SJCRH30 (cell line): ENCODE measurements at regions not wholly inside any gene's neighbourhood (a gene's known extent, or its start where the extent isn't known, plus 50 kb on each side); places are given as distances from the start of the nearest gene placed in this dataset.

Experiments
- DNase-seq, 2 experiments: peaks; one replicate each; pipeline ENCODE4 v3.0.0-alpha.2; 2015 to 2020
- H3K27ac ChIP-seq: fragments of 250-450 bp; sonication (Bioruptor Pico); 2 replicates; pipeline ENCODE4 v1.5.1; 2020; ENCODE audit warnings: mild to moderate bottlenecking, moderate library complexity
- H3K27me3 ChIP-seq: fragments of 250-450 bp; sonication (Bioruptor Pico); 2 replicates; pipeline ENCODE4 v1.5.1; 2020; ENCODE audit warnings: mild to moderate bottlenecking, moderate library complexity
- H3K36me3 ChIP-seq: fragments of 250-450 bp; sonication (Bioruptor Pico); 2 replicates; pipeline ENCODE4 v1.5.1; 2020; ENCODE audit warnings: mild to moderate bottlenecking, moderate library complexity
- H3K4me1 ChIP-seq: fragments of 250-450 bp; sonication (Bioruptor Pico); 2 replicates; pipeline ENCODE4 v1.5.1; 2020; ENCODE audit warnings: mild to moderate bottlenecking, moderate library complexity
- H3K4me3 ChIP-seq: fragments of 250-450 bp; sonication (Bioruptor Pico); 2 replicates; pipeline ENCODE4 v1.5.1; 2020; ENCODE audit warnings: mild to moderate bottlenecking, moderate library complexity
- H3K9me3 ChIP-seq: fragments of 250-450 bp; sonication (Bioruptor Pico); replicated peaks from 2 replicates; pipeline ENCODE4 v1.5.1; 2020; ENCODE audit warnings: mild to moderate bottlenecking, moderate library complexity

DNA sequence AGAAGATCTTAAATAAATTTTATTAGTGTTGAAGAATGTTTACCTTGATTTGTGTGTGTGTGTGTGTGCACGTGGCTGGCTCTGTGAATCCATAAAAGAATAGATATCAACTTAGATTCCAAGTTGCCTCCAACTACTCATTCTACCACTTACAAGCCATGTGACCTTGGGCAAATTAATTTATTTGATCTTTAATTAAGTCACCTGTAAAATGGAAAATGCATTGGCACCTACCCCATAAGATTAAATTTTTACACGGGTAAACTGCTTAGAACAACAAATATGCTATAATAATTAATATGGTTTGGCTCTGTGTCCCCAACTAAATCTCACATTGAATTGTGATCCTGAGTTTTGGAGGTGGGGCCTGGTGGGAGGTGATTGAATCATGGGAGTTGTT is 604.9 kb upstream of the NRG3 start:
- Histone ChIP-seq H3K27me3 (no peaks in the 10 kb centered on the region), H3K4me1 (no peaks in the 10 kb centered on the region), H3K9me3 (no peaks in the 10 kb centered on the region), H3K36me3 (no peaks in the 10 kb centered on the region), H3K4me3 (no peak overlapping the region), H3K27ac (no peak overlapping the region)
- DNase-seq: no peak

DNA sequence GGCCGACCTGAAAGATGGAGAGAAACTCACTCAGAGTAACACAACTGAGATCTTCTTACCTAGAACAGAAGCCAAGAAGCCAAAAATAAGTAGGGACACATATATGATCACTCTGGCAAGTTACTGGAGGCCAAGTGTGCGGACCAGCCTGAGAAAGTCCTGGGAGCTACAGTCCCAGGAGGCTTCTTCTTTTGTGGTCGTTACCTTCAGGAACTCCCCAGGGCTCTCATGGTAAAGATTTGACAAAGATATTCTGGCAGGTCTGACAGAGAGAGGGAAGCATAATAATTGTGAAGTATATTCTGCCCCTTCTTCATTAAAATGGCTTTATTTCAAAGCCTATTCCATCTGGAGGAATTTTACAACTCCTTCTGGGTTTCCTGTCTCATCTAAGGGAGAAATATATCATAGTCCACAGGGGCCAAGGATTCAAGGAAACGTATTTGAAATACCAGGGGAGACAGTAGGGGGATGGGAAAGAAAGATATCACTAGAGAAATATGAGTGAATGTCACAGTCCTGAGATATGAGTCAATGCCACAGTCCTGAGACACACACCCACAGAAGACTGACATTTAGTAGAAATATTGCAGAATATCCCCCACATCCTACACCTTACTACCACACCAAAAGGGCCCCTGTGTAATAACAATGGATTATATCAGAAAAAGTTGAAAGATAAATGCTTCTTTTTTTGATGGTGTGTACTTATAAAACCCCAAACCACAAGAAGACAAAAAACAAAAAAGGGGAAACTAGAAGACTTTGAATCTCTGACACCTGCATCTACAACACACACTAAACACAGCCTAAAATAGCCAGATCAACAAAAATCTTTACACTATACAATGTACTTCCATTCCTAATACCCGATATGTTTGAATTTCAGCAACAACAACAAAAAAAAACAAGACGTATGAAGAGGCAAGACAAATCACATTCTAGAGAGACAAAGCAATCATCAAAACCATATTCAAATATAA is 594.2 kb upstream of the NRG3 start:
- Histone ChIP-seq H3K9me3 (no peaks in the 10 kb centered on the region), H3K36me3 (no peaks in the 10 kb centered on the region), H3K27me3 (no peaks in the 10 kb centered on the region), H3K4me3 (no peak overlapping the region), H3K4me1 (no peaks in the 10 kb centered on the region), H3K27ac (no peak overlapping the region)
- no peak for DNase-seq

DNA sequence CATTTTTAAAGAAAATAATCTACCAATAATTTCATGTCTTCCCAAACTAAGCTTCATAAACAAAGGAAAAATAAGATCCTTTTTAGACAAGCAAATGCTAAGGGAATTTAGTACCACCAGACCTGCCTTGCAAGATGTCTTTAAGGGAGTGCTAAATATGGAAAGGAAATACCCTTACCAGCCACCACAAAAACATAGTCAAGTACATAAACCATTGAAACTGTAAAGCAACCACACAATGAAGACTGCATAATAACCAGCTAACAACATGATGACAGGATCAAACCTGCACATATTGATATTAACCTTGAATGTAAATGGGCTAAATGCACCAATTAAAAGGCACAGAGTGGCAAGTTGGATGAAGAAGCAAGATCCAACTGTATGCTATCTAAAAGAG is 586.5 kb upstream of the NRG3 start:
- Histone ChIP-seq H3K4me3 (no peak overlapping the region), H3K27ac (no peak overlapping the region), H3K36me3 (no peaks in the 10 kb centered on the region), H3K4me1 (no peaks in the 10 kb centered on the region), H3K9me3 (no peaks in the 10 kb centered on the region), H3K27me3 (no peaks in the 10 kb centered on the region)
- DNase-seq: no peak

DNA sequence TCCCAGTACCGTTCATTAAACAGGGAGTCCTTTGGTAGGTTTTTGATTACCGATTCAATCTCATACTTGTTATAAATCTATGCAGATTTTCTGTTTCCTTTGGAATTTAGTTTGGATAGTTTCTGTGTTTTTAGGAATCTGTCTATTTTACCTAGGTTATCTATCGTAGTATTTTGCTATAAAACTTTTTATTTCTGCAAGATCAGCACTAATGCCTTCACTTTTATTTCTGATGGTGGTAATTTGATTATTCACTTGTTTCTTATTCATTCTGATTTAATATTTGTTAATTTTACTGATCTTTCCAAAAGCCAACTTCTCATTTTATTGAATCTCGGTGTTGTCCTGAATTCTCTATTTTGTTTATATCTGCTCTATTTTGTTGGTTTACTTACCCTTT is 577.7 kb upstream of the NRG3 start:
- no peak overlapping the region for H3K4me3 ChIP-seq
- no peaks in the 10 kb centered on the region for H3K27me3 ChIP-seq
- no peaks in the 10 kb centered on the region for H3K9me3 ChIP-seq
- H3K36me3 ChIP-seq: no peaks in the 10 kb centered on the region
- no peak overlapping the region for H3K27ac ChIP-seq
- no peak for DNase-seq
- H3K4me1 ChIP-seq: no peaks in the 10 kb centered on the region

DNA sequence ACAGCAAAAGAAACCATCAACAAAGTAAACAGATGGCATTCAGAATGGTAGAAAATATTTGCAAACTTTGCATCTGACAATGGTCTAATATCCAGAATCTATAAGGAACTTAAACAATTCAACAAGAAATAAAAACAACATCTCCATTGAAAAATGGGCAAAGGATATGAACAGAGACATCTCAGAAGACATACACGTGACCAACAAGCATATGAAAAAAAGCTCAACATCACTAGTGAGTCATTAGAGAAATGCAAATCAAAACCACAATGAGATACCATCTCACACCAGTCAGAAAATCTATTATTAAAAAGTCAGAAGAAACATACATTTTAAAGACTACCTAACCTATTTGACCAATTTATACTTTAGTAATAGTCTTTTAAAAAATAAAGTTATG is 571.3 kb upstream of the NRG3 start:
- Histone ChIP-seq H3K4me1 (no peaks in the 10 kb centered on the region), H3K9me3 (no peaks in the 10 kb centered on the region), H3K27ac (no peak overlapping the region), H3K4me3 (no peak overlapping the region), H3K27me3 (no peaks in the 10 kb centered on the region), H3K36me3 (no peaks in the 10 kb centered on the region)
- DNase-seq: no peak

DNA sequence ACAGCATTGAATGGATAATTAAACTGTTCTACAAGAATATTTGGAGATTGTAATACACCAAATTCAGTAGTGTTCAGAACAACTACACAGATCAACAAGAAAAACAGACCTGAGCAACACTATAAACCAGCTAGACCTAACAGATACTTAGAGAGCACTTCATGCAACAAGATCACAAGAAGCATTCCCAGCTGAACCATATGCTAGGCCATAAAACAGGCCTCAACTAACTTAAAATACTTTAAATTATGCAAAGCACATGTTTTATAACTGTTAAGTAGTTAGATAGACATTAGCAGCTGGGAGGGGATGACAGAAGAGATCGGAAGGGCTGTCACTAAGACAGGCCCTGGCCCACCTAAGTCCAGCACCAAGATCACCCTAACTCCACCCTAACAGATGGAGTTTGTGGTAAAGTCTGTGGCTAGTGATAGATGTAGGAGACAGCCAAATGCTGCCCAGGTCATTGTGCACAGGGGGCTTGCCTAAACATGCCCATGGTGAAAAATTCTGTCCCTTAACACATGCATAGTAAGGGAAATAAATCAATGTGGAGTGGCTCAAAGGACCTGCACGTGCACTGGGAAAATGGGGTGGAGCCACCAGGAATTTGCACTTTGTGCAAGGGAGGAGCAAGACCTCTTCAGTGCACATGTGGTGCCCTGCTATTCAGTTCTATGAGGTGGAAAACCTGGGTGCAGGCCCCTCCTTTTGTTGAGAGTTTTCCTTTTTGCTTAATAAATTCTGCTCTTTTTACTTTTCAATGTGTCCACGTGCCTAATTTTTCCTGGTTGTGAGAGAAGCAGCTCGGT is 567.8 kb upstream of the NRG3 start:
- Histone ChIP-seq H3K9me3 (no peaks in the 10 kb centered on the region), H3K27me3 (no peaks in the 10 kb centered on the region), H3K27ac (no peak overlapping the region), H3K36me3 (no peaks in the 10 kb centered on the region), H3K4me1 (no peaks in the 10 kb centered on the region), H3K4me3 (no peak overlapping the region)
- peak; percentile 5 to 15 for DNase-seq

DNA sequence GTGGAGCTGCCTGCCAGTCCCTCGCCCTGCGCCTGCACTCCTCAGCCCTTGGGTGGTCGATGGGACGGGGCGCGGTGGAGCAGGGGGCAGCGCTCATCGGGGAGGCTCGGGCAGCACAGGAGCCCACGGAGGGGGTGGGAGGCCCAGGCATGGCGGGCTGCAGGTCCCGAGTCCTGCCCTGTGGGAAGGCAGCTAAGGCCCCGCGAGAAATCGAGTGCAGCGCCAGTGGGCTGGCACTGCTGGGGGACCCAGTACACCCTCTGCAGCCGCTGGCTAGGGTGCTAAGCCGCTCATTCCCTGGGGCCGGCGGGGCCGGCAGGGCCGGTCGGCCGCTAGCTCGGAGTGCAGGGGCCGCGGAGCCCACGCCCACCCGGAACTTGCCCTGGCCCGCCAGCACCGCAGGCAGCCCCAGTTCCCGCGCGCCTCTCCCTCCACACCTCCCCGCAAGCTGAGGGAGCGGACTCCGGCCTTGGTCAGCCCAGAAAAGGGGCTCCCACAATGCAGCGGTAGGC is 565.9 kb upstream of the NRG3 start:
- H3K27me3 ChIP-seq: no peaks in the 10 kb centered on the region
- H3K9me3 ChIP-seq: no peaks in the 10 kb centered on the region
- no peak overlapping the region for H3K4me3 ChIP-seq
- H3K27ac ChIP-seq: no peak overlapping the region
- DNase-seq: no peak
- H3K36me3 ChIP-seq: no peaks in the 10 kb centered on the region
- H3K4me1 ChIP-seq: no peaks in the 10 kb centered on the region

DNA sequence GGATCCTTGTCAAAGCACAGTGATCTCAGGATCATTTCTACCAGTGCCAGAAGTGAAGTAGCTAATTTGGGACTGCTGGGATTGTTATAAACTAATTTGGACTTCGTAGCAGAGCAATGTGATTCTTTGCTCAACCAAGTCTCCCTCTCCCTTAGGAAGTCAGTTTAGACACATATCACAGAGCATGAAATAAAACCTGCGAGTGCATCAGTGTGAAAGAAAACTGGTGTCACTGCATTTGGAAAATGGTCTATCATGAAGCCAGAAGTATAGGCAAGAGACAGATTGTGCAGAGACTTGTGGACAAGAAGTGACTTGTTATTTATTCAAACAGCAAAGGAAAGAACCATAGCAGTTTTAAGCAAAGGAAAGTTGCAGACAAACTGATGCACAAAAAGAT is 560.5 kb upstream of the NRG3 start:
- H3K36me3 ChIP-seq: no peaks in the 10 kb centered on the region
- DNase-seq: no peak
- no peaks in the 10 kb centered on the region for H3K4me1 ChIP-seq
- no peak overlapping the region for H3K4me3 ChIP-seq
- no peaks in the 10 kb centered on the region for H3K9me3 ChIP-seq
- H3K27ac ChIP-seq: no peak overlapping the region
- no peaks in the 10 kb centered on the region for H3K27me3 ChIP-seq

DNA sequence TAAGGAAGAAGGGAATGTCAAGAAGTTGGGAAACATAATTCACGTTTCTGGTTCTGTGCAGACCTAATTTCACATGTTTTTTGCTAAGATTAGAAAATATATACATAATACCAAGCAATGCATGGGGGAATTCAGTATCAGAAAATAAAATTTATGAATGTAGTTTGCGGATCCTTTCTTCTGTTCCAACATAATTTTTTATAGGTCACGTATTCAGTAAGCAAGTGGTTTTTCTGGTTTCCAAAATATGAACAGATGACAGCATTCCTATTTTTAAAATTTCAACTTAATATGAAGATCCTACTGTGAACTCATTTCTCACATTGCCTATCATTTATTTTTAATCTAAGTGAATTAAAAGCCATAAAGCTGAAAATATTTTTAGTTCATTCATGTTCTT is 560.0 kb upstream of the NRG3 start:
- Histone ChIP-seq H3K27ac (no peak overlapping the region), H3K27me3 (no peaks in the 10 kb centered on the region), H3K9me3 (no peaks in the 10 kb centered on the region), H3K36me3 (no peaks in the 10 kb centered on the region), H3K4me3 (no peak overlapping the region), H3K4me1 (no peaks in the 10 kb centered on the region)
- DNase-seq: no peak

DNA sequence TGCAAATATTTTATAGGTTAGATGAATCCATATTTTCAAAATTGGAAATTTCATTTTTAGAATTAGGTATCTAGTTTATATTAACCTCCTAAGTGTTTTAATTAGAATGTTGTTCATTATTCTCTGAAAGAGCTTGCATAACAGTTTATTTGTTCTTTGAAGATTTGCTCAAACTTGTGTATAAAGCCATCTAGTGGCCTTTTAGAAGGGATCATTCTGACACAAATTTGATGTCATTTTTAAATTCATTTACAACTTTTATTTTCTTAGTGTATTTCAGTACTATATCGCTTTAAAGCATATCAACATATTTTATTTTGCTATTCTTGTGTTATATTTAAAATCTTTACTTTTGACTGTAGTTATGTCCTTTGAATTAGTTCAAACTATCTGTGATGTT is 527.0 kb upstream of the NRG3 start:
- H3K27me3 ChIP-seq: no peaks in the 10 kb centered on the region
- no peaks in the 10 kb centered on the region for H3K4me1 ChIP-seq
- no peaks in the 10 kb centered on the region for H3K36me3 ChIP-seq
- DNase-seq: no peak
- H3K4me3 ChIP-seq: no peak overlapping the region
- H3K27ac ChIP-seq: no peak overlapping the region
- no peaks in the 10 kb centered on the region for H3K9me3 ChIP-seq

DNA sequence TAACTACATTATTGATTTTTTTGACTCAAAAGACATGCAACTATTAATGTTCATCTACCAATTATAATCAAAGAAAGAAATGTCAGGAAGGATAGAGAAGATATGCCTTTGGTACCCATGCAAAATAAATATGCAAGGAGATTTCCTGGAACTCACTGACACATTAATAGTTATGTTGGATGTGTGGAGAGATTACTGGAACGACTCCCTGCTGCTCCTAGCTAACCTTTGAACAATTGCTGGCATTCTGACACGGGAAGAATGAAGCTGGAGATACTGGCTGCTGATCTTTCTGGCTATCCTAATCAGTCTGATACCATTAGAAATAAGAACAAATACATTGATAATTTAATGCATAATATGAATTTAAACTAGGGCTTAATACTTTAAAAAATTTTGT is 507.9 kb upstream of the NRG3 start:
- no peak overlapping the region for H3K4me3 ChIP-seq
- H3K36me3 ChIP-seq: no peaks in the 10 kb centered on the region
- H3K27ac ChIP-seq: no peak overlapping the region
- H3K27me3 ChIP-seq: no peaks in the 10 kb centered on the region
- DNase-seq: no peak
- no peaks in the 10 kb centered on the region for H3K4me1 ChIP-seq
- H3K9me3 ChIP-seq: no peaks in the 10 kb centered on the region

DNA sequence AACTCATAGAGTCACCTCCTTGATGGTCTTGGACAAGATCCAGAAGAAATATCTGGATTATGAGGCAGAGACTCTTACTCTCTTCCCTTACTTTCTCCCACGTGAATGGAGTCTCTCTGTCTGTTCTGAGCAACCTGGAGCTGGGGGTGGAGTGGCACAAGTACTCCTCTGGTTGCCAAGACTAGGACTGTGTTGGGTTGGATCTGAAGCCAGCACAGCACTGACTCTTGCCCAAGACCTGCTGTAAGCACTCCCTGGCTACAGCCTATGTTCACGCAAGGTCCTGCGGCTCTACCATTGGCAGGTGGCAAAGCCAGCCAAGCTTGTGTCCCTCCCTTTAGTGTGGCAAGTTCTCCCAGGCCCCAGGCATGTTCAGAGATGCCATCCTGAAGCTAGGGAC is 488.2 kb upstream of the NRG3 start:
- Histone ChIP-seq H3K4me1 (no peaks in the 10 kb centered on the region), H3K27me3 (no peaks in the 10 kb centered on the region), H3K27ac (no peak overlapping the region), H3K4me3 (no peak overlapping the region), H3K36me3 (no peaks in the 10 kb centered on the region), H3K9me3 (no peaks in the 10 kb centered on the region)
- DNase-seq: no peak

DNA sequence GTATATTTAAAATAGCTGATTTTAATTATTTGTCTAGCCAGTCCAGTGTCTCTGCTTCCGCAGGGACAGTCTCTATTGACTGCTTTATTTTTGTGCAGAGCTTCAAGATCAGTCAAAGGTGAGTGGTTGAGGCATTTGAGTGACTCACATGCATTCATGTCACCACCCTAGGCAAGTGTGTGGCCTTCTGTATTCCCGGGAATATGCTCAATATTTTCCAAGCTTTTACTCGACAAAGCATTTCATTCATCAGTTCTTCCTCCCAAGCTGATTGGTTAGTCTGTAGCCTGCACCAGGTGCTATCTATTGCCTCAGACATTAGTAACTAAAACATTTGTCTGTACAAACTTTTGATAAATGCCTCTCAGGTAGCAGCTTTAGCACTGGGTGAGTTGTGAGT is 471.5 kb upstream of the NRG3 start:
- DNase-seq: no peak
- H3K4me1 ChIP-seq: no peaks in the 10 kb centered on the region
- H3K36me3 ChIP-seq: no peaks in the 10 kb centered on the region
- H3K4me3 ChIP-seq: no peak overlapping the region
- H3K27ac ChIP-seq: no peak overlapping the region
- H3K9me3 ChIP-seq: no peaks in the 10 kb centered on the region
- no peaks in the 10 kb centered on the region for H3K27me3 ChIP-seq

DNA sequence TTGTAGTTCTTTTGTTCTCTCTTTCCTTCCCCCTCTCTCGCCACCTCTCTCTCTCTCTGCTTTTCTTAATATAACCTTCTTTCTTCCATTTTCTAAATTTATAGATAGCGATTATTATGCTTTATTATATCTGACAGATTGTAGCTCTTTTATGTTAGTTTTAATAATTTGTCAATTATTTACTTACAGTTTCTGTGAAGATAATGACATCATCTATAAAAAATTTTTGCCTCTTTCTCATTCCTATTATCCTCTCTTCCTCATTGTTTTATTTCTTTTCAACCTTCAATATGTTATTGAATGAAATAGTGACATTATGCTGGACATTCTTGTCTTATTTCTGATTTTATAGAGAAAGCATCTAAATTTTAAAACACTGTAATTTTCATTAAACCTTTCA is 469.6 kb upstream of the NRG3 start:
- Histone ChIP-seq H3K36me3 (no peaks in the 10 kb centered on the region), H3K9me3 (no peaks in the 10 kb centered on the region), H3K27me3 (no peaks in the 10 kb centered on the region), H3K27ac (no peak overlapping the region), H3K4me3 (no peak overlapping the region), H3K4me1 (no peaks in the 10 kb centered on the region)
- no peak for DNase-seq

DNA sequence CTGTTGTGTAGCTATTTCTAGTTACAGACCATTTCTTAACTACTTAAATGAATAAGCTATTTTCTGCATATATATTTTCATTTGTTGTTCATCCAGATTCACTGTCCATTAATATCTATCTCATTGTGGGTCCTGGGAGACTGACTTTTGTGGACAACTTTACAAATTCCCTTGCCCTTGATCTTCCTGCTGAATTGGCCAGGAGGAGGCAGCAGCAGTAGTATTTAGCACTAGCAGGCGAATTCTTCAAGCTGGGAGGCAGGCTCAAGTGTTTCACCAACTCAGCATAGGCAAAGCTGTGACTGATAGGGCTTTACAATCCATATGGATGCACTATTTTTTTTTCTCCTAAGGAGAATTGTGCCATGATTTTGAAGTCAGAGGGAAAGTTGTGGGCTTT is 461.0 kb upstream of the NRG3 start:
- Histone ChIP-seq H3K27ac (no peak overlapping the region), H3K4me1 (no peaks in the 10 kb centered on the region), H3K9me3 (no peaks in the 10 kb centered on the region), H3K4me3 (no peak overlapping the region), H3K27me3 (no peaks in the 10 kb centered on the region), H3K36me3 (no peaks in the 10 kb centered on the region)
- peak in 1 of 2 experiments; percentile 16 for DNase-seq
